Suppressor macrophage treated with lipopolysaccharide for 4 hours (primary cell): ENCODE measurements at regions not wholly inside any gene's neighbourhood (a gene's known extent, or its start where the extent isn't known, plus 50 kb on each side); places are given as distances from the start of the nearest gene placed in this dataset.
A peak's percentile ranks its signal among the peaks of the same experiment; 100 is the strongest.

Experiments
- DNase-seq: peaks from one replicate; pipeline ENCODE4 v3.0.0-alpha.2; 2020

DNA sequence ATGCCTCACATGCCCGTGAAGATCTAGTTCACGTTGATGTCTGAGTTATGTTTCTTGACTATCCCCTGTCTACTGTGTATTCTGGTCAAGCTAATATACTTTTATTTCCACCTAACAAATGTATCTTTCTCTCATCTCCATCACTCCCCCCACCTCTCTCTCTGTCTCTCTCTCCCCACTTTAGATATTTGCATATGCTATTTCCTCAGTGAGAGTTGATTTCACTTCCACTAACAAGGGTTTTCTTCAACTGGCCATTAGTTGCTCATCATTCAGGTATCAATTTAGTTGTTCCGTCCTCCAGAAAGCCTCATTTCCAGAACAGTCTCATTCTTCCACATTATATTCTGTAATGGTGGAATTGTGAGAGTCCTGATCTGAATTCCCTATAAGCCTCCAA lies 1777.8 kb upstream of the TENM3 start:
- DNase-seq, result no peak

DNA sequence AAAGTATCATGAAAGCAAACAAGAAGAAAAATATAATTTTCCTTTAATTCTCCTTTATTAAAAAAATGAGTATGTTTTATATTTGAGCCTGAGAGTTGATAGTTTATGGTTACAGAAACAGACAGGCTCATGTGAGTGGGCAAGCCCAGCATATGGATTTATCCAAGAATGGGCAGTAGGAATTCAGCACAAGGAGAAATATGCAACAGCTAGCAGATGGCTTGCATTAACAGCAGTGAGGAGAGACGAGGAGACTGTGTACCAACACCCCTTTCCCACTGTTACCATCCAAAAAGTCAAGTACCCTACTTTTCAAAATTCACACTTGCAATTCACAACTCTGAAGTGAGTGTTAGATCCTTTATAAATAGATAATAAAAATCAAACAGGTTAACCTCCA lies 1760.2 kb upstream of the TENM3 start:
- no peak for DNase-seq

DNA sequence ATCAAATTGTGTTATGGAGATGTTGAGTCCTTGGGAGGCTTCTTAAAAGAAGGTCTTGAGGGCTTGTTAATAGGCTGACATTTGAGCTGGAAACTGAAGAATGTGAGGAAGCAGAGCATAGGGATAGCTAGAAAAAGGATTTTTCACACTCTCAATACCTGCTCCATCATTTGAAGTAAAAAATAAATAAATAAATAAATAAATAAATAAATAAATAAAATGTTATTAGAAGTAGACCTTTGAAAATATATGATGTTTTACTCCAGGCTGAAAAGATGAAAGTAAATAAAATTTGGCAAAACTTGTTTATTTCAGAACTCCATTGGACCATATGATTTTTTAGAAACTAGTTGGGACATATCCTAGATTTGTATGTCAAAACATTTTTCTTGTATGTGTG lies 1757.8 kb upstream of the TENM3 start:
- DNase-seq, result no peak

DNA sequence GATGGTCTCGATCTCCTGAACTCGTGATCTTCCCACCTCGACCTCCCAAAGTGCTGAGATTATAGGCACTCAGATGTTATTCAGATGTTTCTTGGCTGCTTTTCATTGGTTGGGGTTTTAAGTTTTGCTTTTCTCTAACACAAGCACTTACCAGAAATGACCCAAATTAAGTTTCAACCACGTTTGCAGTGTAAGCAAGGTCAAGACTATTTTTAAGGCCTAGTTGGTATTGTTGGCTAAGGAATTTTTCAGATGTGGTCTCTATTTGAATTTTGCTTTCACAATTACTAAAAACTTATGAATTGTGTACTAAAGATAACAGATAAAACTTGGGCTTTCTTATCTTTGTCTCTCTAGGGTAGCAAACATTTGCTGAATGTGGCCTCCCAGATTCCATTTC lies 1756.9 kb upstream of the TENM3 start:
- no peak for DNase-seq

DNA sequence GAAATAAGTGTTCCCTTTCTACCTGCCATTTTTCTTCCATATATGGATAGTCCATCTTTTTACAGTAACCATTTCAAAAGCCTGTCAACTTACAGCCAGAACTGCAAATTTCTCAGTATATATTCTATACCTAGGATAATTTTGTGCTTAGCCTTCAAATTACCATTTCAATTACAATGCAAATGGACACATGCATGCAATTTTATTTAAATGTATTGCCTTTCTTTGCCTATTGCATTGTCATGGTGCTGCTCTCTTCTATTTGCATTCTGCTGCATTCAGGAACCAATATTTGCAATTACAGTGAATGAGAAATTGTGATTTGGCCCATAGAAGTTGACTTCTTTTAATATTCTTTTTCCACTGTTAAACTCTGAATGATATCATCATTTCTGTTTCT lies 1753.4 kb upstream of the TENM3 start:
- DNase-seq, result no peak

DNA sequence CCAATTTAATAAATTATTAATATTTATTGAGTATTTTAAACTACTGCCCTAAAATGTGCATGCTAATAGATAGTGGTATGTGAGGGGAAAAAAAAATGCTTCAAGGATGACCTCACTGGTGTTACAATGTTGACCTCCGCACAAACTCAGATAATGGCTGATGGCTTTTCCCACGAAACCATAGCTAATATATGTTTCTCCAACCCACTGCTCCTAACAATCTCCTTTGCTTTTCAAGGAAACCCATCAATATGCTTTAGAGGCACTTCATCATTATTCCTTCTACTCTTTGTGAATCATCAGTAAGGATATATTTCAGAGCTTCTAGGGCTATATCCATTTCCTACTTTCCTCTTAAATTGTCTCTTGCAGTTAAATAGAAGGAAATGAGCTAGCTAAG lies 1752.0 kb upstream of the TENM3 start:
- no peak for DNase-seq

DNA sequence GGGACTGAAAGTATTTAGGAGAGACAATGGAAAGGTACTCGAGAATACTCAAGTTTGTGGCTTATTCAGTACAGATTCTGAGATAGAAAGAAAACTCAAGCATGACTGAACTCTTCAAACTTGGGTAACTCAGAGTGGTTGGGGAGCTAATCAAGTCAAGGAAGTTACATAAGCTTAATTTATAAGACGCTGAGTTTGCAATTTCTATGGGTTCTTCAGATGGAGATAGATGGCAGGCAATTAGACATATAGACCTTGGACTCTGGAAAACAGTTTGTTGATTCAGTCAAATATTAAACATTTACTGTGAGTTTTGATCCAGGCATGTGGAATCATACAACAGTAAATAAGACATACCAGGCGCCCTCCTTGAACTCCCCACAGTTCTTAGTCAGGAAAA lies 1749.9 kb upstream of the TENM3 start:
- DNase-seq, result no peak

DNA sequence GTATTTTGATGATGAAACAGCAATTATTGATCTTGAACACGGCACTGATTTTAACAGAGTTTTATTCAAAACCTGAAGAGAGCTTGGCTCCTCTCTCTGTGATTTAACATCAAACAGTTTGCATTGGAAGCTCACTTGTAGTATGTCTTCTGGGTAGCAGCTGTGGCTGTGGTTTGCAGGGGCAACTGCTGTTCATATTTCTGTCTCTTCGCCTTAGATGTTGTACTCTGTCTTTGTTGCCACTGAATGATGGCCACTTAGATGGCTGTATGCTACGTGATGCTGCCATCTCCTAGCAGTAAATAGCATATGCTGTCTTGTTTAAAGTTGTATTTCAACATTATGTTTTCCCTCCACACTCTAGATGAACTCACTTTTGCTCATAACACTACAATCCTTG lies 1743.0 kb upstream of the TENM3 start:
- DNase-seq, result no peak

DNA sequence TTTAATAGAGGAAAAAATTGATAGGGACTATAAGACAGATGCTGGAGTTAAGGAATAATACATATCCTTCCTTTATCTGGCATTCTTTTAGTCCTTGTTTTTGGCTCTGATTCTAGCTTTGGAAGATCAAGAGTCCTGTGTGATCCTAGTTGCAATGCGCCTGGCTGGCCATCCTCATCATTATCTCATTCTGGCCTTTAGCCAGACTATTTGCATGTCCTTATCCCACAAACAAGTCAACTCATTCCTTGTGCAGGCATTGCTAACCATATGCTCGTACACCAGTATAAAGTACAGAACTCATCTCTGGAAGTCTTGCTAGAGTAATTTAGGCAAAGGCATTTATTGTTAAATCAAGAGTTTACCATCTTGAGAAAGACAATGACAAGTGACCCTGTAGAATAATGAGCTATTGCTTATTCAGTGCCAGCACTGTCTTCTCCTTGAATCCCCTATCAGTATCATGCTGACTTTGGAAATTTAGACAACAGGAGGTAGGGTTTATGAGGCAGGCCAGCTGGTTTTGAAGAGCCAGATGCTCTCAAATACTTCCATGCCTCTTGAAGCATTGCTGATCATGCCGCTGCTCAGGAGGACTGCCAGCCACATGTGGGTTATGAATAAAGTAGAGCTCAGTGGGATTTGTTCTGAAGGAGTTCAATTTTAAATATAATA lies 1730.3 kb upstream of the TENM3 start:
- DNase-seq, result no peak

DNA sequence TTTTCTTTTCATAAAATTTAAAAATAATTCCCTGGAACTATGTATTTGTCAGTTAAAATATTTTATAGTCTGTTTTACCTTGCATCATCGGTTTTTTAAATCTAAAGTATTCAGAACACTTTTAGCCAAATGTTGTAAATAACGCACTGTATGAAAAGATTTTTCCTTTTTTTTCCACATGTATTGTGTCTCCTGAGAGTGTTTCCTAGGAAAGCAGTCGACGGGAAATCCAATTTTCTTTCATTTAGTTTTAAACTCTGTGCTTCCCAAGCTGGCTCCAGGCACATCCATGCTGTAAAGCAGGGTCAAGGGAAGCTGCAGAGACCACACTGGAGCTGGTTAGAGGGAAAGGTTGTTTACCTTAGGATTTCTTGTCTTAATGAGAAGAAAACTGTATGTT lies 1724.3 kb upstream of the TENM3 start:
- no peak for DNase-seq

DNA sequence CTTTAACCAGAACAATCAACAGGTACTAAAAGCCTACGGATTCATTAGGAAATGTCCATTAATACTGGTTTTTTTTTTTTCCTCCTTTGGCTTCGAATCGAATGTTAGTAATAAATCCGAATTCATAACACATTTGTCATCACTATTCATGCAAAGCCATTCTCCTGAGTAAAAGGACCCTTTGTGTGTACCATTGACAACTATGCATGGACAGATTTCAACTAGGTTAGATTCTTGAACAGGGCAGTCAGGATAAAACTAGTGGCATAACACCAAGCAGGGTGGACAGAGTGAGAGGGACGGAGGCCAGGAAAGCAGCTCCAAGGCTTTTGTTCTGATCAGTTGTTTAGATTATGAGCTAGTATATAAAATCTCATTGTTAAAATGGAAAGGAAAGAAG lies 1722.0 kb upstream of the TENM3 start:
- no peak for DNase-seq

DNA sequence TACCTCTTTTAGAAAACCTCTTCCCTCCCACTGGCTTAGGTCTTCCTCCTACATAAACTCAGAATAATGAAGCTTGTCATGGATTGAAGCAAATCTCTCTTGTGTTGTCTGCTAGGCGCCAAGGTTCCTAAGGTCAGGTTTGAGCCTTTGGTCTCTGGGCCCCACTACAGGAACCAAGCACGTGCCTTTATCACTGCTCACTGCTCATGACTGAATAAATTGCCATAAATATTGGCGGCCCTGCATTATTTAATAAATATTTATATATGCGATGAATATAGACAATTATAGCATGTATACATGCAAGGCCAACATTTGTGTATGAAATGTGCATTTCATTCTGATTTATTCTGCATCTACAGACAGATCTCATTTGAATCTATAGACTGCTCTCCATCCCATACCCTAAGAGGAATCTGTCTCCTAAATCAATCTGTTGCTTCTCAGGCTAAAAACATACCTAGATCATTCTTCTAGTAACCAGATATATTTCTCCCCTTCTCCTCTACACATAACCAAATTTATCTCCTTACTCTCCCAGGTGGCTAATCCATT lies 1717.6 kb upstream of the TENM3 start:
- no peak for DNase-seq

DNA sequence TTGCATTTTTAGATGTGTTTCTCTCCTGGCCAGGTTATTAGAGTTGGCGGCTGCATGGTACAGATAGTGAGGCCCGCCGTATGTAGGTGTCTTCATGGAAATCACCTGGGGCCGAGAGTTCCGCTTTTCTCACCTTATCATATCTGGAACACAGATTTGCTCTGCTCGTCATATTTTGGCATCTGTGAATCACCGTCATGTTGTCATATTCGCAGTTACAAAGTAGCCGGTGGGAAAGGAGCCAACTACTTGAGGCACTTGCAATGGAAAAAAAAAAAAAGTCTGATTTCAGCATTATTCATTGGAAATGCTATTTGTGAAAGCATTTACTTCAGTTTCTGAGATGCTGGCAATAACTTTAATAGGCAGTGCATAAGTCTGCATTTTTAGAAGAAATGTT lies 1715.2 kb upstream of the TENM3 start:
- DNase-seq, result no peak

DNA sequence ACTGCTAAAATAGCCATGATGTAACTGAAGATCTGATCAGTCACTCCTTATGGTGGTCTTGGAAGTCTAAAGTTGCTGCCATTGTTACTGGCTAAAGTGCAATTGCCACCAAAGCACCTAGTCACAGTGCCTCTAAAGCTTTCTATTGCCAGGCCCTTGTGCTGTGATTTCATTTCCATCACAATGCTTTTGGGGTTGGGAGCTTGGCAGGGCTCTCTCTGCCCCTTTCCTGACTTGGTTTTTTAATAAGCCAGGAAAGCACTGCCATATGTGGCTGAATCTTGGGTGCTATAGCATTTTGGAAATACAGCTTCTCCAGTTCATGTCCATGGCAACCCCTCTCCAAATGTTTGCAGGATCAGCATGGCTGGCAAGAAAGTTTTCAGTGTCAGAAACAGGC lies 1712.4 kb upstream of the TENM3 start:
- DNase-seq, result no peak

DNA sequence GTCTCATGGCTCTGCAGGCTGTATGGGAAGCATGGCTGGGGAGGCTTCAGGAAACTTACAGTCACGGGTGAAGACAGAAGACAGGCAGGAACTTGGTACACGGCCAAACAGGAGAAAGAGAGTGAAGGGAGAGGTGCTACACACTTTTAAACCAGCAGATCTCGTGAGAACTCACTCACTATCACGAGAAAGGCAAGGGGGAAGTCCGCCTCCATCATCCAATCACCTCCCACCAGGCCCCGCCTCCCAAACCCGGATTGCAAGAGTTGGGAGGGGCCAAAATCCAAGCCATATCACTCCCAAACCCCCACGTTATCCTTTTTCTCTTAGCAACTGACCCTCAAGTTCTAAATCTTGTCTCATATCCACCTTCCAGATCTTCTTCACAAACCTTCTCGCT lies 1710.5 kb upstream of the TENM3 start:
- DNase-seq, result no peak

DNA sequence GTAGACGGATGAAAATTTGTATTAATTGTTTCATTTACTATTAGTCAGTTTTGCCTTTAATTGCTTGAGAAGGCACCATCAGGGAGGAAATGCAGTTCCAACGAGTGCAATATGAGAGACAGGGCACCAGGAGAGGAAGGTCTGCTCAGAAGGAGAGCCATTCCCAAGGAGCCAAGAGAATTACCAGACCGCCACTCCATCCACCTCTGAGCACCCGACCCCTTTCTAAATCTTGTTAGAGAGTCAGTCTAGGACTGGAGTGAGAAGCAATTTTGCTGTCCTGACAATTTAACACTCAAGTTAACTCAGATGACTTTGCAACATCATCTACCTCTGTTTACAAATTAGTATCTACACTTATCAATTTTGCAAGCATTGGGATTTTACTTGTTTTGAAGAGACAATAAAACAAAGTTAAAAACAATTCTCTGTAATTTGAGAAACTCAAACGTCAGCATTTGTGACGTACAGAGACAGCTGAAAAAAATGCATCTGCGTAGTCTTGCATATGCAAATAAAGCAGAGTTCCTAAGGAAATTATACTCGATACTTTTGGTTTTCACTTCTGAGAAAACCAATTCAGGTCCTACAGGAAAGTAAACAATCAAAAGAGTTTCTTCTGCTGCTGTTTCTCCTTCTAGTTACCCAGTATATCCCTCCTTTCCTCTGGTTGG lies 1704.7 kb upstream of the TENM3 start:
- DNase-seq, result no peak

DNA sequence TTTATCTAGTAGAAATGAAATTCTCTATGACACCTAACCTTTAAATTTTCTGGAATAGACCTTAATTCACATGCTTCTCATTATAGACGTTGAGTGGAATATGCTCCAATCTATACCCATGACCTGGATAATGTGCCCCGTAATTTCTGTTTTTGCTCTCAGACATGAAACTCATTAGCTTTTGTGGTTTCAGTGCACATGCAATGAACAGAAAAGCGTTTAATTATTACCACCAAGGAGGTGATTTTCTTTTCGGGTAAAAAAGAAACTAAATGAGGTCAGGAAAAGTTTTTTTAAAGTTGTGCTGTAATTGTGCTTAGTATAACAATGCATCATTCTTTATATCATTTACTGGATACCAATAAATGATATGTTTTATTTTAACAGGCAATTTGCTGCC lies 1703.9 kb upstream of the TENM3 start:
- DNase-seq, result no peak

DNA sequence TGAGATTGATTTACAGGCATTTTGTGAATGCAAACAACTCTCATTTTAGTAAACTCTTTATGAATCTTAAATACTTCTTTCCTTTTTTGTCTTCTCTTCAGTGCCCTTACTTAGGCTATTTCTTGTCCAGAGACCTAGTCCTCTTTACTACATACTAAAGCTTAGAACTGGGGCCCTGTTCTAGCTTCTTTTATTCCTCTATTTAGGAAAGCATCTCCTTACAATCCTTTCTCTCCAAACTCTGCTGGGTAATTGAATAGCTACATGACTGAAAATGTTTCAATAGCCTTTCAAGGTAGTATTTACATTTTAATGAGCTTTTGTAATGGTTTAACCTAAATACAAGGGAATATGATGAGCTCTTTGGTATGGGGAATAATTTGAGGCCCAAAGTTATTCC lies 1701.5 kb upstream of the TENM3 start:
- DNase-seq, result no peak

DNA sequence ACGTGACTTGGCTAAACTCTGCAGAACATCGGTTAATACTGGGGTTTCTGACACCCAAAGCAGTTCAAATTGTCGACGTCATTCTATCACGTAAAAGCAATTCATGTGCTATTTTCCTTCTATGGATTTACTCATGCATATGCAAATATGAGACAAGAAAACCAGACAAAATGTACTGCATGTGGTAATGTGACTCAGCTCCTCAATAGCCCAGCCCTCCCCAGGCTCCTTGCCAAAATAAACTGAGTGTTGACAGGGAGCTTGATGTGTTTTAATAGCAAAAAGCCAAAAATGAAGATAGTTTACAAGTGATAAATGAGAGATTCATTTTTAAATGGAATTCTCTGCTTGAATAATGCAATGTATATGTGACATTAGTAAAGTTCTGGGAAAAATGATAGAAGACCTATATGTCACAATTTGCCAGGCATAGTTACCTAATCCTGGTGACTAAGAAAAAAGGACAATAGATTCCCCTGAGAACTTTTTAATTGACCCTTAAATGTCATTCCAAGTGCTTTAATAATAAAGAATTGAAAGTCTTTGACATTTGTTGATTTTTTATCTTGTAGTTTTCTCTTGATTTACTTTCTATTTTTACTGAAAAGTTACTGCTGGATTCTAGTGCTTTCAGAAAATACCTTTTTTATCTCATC lies 1700.6 kb upstream of the TENM3 start:
- no peak for DNase-seq

DNA sequence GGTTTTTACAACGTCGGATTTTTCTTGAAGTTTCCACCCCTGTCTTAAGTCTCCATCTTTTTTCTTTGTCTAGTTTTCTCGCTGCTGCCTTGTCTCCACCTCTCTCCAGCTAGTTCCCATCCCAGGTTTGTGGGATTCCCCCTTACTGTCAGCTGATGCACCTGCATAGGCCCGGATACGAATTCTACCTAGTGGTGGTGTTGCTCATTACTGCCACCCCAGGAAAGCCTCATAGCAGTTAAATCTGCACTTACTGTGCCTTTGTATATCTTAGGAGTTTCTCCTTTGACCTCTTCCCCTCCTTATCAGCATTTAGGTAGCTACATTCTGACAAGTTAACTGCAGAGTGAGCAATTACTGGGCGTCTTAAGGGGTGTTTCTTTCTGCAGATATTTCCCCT lies 1693.1 kb upstream of the TENM3 start:
- no peak for DNase-seq

DNA sequence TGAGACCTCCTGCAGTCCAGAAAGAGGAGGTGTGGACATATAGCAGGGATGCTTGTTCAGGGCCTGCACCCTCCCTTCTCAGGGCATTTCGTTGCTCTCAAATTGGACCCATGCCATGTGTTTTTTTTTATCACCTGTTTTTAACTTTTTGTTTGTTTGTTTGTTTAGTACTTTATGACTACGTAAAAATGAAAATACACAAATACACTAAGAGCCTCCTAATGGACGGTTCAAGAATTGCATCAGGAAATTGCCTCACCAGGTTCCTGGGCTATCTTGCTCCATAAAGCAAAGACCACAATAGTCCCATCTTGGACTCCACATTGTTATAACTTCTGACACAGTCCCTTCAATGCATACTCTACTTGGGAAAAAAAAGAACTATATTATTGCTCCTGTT lies 1685.9 kb upstream of the TENM3 start:
- no peak for DNase-seq

DNA sequence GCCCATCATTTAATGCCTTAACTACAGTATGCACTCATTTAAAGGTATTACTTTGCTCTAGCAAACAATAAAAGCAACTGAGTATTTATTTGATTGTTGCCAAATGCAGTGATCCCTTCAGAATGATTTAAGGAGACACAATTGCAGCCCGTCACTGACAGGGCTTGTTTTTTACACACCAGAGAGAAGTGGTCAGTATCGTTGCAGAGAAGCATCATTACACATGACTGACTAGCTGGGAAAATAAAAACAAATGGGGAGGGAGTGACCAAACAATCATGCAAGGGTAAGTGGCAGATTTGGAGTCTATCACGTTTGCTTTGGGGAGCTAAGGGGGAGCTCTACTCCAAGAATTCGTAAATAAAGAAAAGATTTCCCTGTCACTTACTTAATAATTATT lies 1685.3 kb upstream of the TENM3 start:
- no peak for DNase-seq

DNA sequence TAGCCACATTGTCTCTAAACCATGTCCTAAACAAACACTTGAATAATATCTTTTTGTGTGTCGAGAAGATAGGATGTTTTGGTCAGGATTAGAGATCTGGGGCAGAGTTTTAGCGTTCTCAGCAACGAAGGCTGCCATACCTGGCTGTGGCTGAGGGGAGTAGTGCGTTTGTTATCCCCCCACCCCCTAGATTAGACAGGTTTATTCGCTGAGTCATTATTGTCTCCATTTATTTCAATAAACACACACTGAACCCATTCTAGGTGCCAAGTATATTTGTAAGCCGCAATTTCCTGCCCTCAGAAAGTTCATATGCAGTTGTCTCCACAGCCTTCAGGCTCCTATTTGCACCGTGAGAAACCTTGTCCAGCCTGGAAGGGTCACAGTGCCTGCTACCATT lies 1684.8 kb upstream of the TENM3 start:
- DNase-seq, result no peak

DNA sequence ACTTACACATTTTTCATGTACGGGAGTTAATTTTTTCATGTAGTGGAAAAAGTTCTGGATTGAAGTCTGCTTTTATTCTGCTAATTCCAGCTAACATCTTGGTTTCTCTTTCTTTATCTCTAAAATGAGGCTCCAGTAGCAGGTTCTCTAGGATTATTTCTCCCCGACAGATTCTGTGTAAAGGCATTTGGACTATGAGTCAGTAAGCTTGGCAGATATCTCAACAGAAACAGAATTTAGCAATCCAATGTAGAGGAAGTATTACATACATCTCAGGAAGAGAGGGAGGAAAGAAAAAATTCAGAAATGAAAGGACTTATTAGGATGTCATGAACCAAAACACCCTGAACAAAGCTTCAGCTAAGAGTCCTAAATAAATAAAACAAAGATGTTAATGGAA lies 1682.3 kb upstream of the TENM3 start:
- peak; percentile 18 for DNase-seq
